GM18517 (cell line): ENCODE measurements at regions not wholly inside any gene's neighbourhood (a gene's known extent, or its start where the extent isn't known, plus 50 kb on each side); places are given as distances from the start of the nearest gene placed in this dataset.
"Not testable (repeated sequence)": the region's sequence is repeated elsewhere in the genome, so short reads cannot be mapped to it uniquely, and the experiment has no call there.

Experiments
- ATAC-seq: cut with Tn5 transposase; IDR thresholded peaks from one replicate; pipeline ENCODE4 v1.9.1; 2021; ENCODE audit warnings: mild to moderate bottlenecking, moderate library complexity; ENCODE audit not compliant: unreplicated experiment

- ATAC-seq, result no peak
Measured at GRCh38 chrX:10676235-10676957, 56.0 kb upstream of the MID1 start.

GRCh38 chrX:10677490-10677889, 57.1 kb upstream of the MID1 start:
- no peak for ATAC-seq

GRCh38 chrX:10679387-10679786, 59.0 kb upstream of the MID1 start:
- ATAC-seq, result no peak

- no peak for ATAC-seq
Measured at GRCh38 chrX:10681167-10681566, 60.8 kb upstream of the MID1 start.

- not testable (repeated sequence) for ATAC-seq
Measured at GRCh38 chrX:10683631-10684030, 63.2 kb upstream of the MID1 start.

GRCh38 chrX:10685923-10686595, 65.7 kb upstream of the MID1 start:
- ATAC-seq, result no peak

- not testable (repeated sequence) for ATAC-seq
Measured at GRCh38 chrX:10691751-10692150, 71.4 kb upstream of the MID1 start.

- ATAC-seq, result no peak
Measured at GRCh38 chrX:10697616-10698317, 77.4 kb upstream of the MID1 start.

- no peak for ATAC-seq
Measured at GRCh38 chrX:10698318-10698640, 77.9 kb upstream of the MID1 start.

- ATAC-seq, result no peak
Measured at GRCh38 chrX:10702031-10702430, 81.6 kb upstream of the MID1 start.

GRCh38 chrX:10706342-10706741, 86.0 kb upstream of the MID1 start:
- not testable (repeated sequence) for ATAC-seq

- ATAC-seq, result no peak
Measured at GRCh38 chrX:10707773-10708172, 87.4 kb upstream of the MID1 start.

- ATAC-seq, result no peak
Measured at GRCh38 chrX:10709276-10709675, 88.9 kb upstream of the MID1 start.

GRCh38 chrX:10714531-10714930, 94.1 kb upstream of the MID1 start:
- ATAC-seq, result no peak

GRCh38 chrX:10722851-10723250, 102.5 kb upstream of the MID1 start:
- ATAC-seq, result peak; percentile 69

GRCh38 chrX:10725071-10725470, 104.7 kb upstream of the MID1 start:
- no peak for ATAC-seq

GRCh38 chrX:10726647-10727046, 106.3 kb upstream of the MID1 start:
- no peak for ATAC-seq

GRCh38 chrX:10728806-10729389, 108.5 kb upstream of the MID1 start:
- no peak for ATAC-seq

- ATAC-seq, result no peak
Measured at GRCh38 chrX:10739426-10739825, 119.0 kb upstream of the MID1 start.

GRCh38 chrX:10741003-10741402, 120.6 kb upstream of the MID1 start:
- no peak for ATAC-seq

- no peak for ATAC-seq
Measured at GRCh38 chrX:10741550-10741949, 121.2 kb upstream of the MID1 start.

- no peak for ATAC-seq
Measured at GRCh38 chrX:10743476-10743875, 123.1 kb upstream of the MID1 start.
